Hypothalamus (tissue), 51 donors: ENCODE measurements at regions not wholly inside any gene's neighbourhood (a gene's known extent, or its start where the extent isn't known, plus 50 kb on each side); places are given as distances from the start of the nearest gene placed in this dataset.
A peak's percentile ranks its signal among the peaks of the same experiment; 100 is the strongest.

ENCODE experiments used
- DNase-seq, 51 donors: peaks; one replicate each; lab custom pipeline; 2025; lab: John Stamatoyannopoulos, UW

GRCh38 chr2:129887688-129888266, 91.7 kb upstream of the RAB6C start:
- no peak for DNase-seq

- DNase-seq = no peak
Observed at GRCh38 chr2:129888461-129888860, 91.0 kb upstream of the RAB6C start.

- no peak for DNase-seq
Observed at GRCh38 chr2:129888896-129889295, 90.6 kb upstream of the RAB6C start.

- DNase-seq = no peak
Observed at GRCh38 chr2:129891341-129892320, 87.8 kb upstream of the RAB6C start.

GRCh38 chr2:129892360-129892759, 87.1 kb upstream of the RAB6C start:
- DNase-seq = no peak

- DNase-seq = no peak
Observed at GRCh38 chr2:129892773-129893172, 86.7 kb upstream of the RAB6C start.

- DNase-seq = no peak
Observed at GRCh38 chr2:129893244-129893643, 86.2 kb upstream of the RAB6C start.

- DNase-seq = no peak
Observed at GRCh38 chr2:129894616-129895015, 84.8 kb upstream of the RAB6C start.

GRCh38 chr2:129895061-129895460, 84.4 kb upstream of the RAB6C start:
- DNase-seq = no peak

- no peak for DNase-seq
Observed at GRCh38 chr2:129895526-129896082, 83.9 kb upstream of the RAB6C start.

- no peak for DNase-seq
Observed at GRCh38 chr2:129896226-129897100, 83.0 kb upstream of the RAB6C start.

GRCh38 chr2:129901754-129902415, 77.6 kb upstream of the RAB6C start:
- no peak for DNase-seq

- no peak for DNase-seq
Observed at GRCh38 chr2:129902731-129903585, 76.5 kb upstream of the RAB6C start.

GRCh38 chr2:129903586-129904425, 75.7 kb upstream of the RAB6C start:
- DNase-seq = peak in 6 of 51 donors; percentile 6 to 51 (median 20)

GRCh38 chr2:129904532-129905446, 74.7 kb upstream of the RAB6C start:
- no peak for DNase-seq

- DNase-seq = no peak
Observed at GRCh38 chr2:129905664-129906081, 73.8 kb upstream of the RAB6C start.
